ENCODE measurements at regions not wholly inside any gene's neighbourhood (a gene's known extent, or its start where the extent isn't known, plus 50 kb on each side); places are given as distances from the start of the nearest gene placed in this dataset.
A peak's percentile ranks its signal among the peaks of the same experiment; 100 is the strongest.

DNA sequence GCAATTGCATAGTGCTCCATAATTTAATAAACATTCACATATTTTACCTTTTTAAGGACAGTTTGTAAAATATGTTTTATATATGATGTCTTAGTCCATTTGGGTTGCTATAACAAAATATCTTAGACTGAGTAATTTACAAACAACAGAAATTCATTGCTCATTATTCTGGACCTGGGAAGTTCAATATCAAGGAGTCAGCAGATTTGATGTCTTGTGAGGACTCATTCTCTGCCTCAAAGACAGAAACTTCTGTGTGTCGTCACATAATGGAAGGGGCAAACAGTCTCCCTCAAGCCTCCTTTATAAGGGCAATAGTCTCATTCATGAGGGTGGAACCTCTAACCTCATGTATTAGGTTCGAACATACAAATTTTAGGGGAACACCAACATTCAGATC is 455.9 kb downstream of the TAF11L14 start:
- H3K27me3 ChIP-seq (ENCODE audit: control insufficient read depth in 1 of 2, insufficient read depth in 2 of 2, low read length in 2 of 2) = no peaks in the 10 kb centered on the region
- peaks cover 94% of the 10 kb centered on the region for H3K9me3 ChIP-seq (ENCODE audit: low read length)
- ChIA-PET CTCF (ENCODE audit: low intra/inter-chr PET ratio, low total read pairs) (no interaction called here), POLR2A (no interaction called here)
- H3K79me2 ChIP-seq (ENCODE audit: insufficient read depth, low read length) = no peaks in the 10 kb centered on the region
- BruUV-seq (replicated peaks) = no TSS peak
- TF ChIP-seq MAFK (conservative IDR thresholded peaks at IDR 0.05 in 1 of 2, IDR thresholded peaks at IDR 0.05 in 1 of 2; ENCODE audit: low read length in 2 of 2) (peak; percentile 35 to 61; a peak in 3 of 4 replicates), NR2F2 (IDR thresholded peaks at IDR 0.05; ENCODE audit: borderline replicate concordance, low read depth) (no peak), MAFF (IDR thresholded peaks at IDR 0.05; ENCODE audit: low read depth, low read length) (peak; percentile 46; the same call in 1 of the 2 replicates)
- H3K9ac ChIP-seq (ENCODE audit: insufficient read depth, low read depth, low read length) = no peak overlapping the region
- no peak for FAIRE-seq
- H4K20me1 ChIP-seq (ENCODE audit: insufficient read depth, low read length) = no peaks in the 10 kb centered on the region
- H2AFZ ChIP-seq (ENCODE audit: low read length) = no peak overlapping the region
- in situ Hi-C loops (cut with HindIII; ENCODE audit: extremely low pct_ligation_motif_present, low pct_unique_long_range_greater_than_20kb) (no loop called here), intact Hi-C loops (cut with micrococcal nuclease; ENCODE audit: unreplicated experiment) (no loop called here)
- DNase-seq (ENCODE audit: low spot score) = no peak
- H3K4me1 ChIP-seq (ENCODE audit: insufficient read depth, low read length) = no peaks in the 10 kb centered on the region
- H3K4me3 ChIP-seq (replicated peaks in 1 of 3; ENCODE audit: insufficient read depth in 1 of 3, low read depth in 2 of 3, low read length in 3 of 3) = no peak overlapping the region
- H3K4me2 ChIP-seq (ENCODE audit: low read depth, low read length) = no peak overlapping the region
- no peak overlapping the region for H3K27ac ChIP-seq (ENCODE audit: extremely low read length, insufficient read depth, low read length)
- no peaks in the 10 kb centered on the region for H3K36me3 ChIP-seq (replicated peaks in 1 of 2; ENCODE audit: control insufficient read depth in 1 of 2, insufficient read depth in 2 of 2, low read length in 2 of 2)
- no peak for ATAC-seq
- WGBS (ENCODE audit: low lambda C conversion rate) = 0% methylated on average over 2 of the region's 2 CpGs

DNA sequence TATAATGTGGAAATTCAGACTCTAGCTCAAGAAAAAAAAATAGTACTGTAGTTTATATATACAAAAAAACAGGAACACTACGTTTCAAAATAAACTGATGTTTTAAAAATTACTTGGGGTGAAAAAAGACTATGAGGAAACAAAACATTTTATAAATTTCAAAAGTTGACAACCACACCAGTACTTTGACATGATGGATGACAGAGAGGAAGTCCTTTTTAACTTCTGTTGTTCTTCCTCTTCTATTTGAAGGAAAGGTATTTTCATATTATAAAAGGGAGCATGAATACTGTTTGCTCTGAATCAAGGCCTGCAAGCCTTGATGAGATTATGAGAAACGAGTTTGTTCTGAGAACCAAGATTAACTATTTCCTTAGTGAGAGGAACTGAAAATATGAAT is 456.9 kb downstream of the TAF11L14 start:
- H3K79me2 ChIP-seq (ENCODE audit: insufficient read depth, low read length) = no peaks in the 10 kb centered on the region
- in situ Hi-C loops (cut with HindIII; ENCODE audit: extremely low pct_ligation_motif_present, low pct_unique_long_range_greater_than_20kb) = no loop called here
- peaks cover 94% of the 10 kb centered on the region for H3K9me3 ChIP-seq (ENCODE audit: low read length)
- no peak overlapping the region for H3K4me3 ChIP-seq (replicated peaks in 1 of 3; ENCODE audit: insufficient read depth in 1 of 3, low read depth in 2 of 3, low read length in 3 of 3)
- ATAC-seq = no peak
- intact Hi-C loops (cut with micrococcal nuclease; ENCODE audit: unreplicated experiment) = no loop called here
- 1% methylated on average over 2 of the region's 2 CpGs for WGBS (ENCODE audit: low lambda C conversion rate)
- H3K27me3 ChIP-seq (ENCODE audit: control insufficient read depth in 1 of 2, insufficient read depth in 2 of 2, low read length in 2 of 2) = no peaks in the 10 kb centered on the region
- H3K27ac ChIP-seq (ENCODE audit: extremely low read length, insufficient read depth, low read length) = no peak overlapping the region
- H3K9ac ChIP-seq (ENCODE audit: insufficient read depth, low read depth, low read length) = no peak overlapping the region
- no peak for FAIRE-seq
- no peaks in the 10 kb centered on the region for H4K20me1 ChIP-seq (ENCODE audit: insufficient read depth, low read length)
- DNase-seq (ENCODE audit: low spot score) = no peak
- H3K36me3 ChIP-seq (replicated peaks in 1 of 2; ENCODE audit: control insufficient read depth in 1 of 2, insufficient read depth in 2 of 2, low read length in 2 of 2) = no peaks in the 10 kb centered on the region
- ChIA-PET CTCF (ENCODE audit: low intra/inter-chr PET ratio, low total read pairs) (no interaction called here), POLR2A (no interaction called here)
- no peaks in the 10 kb centered on the region for H3K4me1 ChIP-seq (ENCODE audit: insufficient read depth, low read length)
- no TSS peak for BruUV-seq (replicated peaks)
- H3K4me2 ChIP-seq (ENCODE audit: low read depth, low read length) = no peak overlapping the region
- H2AFZ ChIP-seq (ENCODE audit: low read length) = no peak overlapping the region
- TF ChIP-seq RNF219 (CRISPR knock-in tag; IDR thresholded peaks at IDR 0.05) = no peak
- no peak for TF ChIP-seq ZNF317 (CRISPR knock-in tag; IDR thresholded peaks at IDR 0.05)
- no peak for TF ChIP-seq ZBTB2 (CRISPR knock-in tag; IDR thresholded peaks at IDR 0.05; ENCODE audit: low read depth)
- no peak for TF ChIP-seq HNRNPLL (IDR thresholded peaks at IDR 0.05; ENCODE audit: low read depth, low read length, poor library complexity, severe bottlenecking)
- TF ChIP-seq TAF1 (CRISPR knock-in tag; IDR thresholded peaks at IDR 0.05) = no peak
- no peak for TF ChIP-seq MTA3 (CRISPR knock-in tag; IDR thresholded peaks at IDR 0.05)
- TF ChIP-seq ZNF281 (CRISPR knock-in tag; IDR thresholded peaks at IDR 0.05; ENCODE audit: borderline replicate concordance) = no peak
- no peak for TF ChIP-seq TBP (CRISPR knock-in tag; IDR thresholded peaks at IDR 0.05)

Measured in HepG2 (cell line).